GM12878 (cell line): ENCODE measurements at regions not wholly inside any gene's neighbourhood (a gene's known extent, or its start where the extent isn't known, plus 50 kb on each side); places are given as distances from the start of the nearest gene placed in this dataset.

Source experiments
- ATAC-seq: fragments of 200-7000 bp; cut with Tn5 transposase; 3 replicates; pipeline ENCODE4 v1.9.1; 2020; ENCODE audit warnings: mild to moderate bottlenecking, moderate library complexity
- BruUV-seq: library from RNA; stranded (reverse); fragments of 400-500 nt; replicated peaks from 2 replicates; lab custom pipeline; 2021; lab: Mats Ljungman, UMichigan
- CTCF ChIA-PET: fragments of 300-600 bp; sonication (Branson Sonifier 250); formaldehyde crosslinking; extraction: SDS; loops from one replicate; lab custom pipeline; 2021; ENCODE audit warnings: inconsistent platforms; lab: Yijun Ruan, JAX
- POLR2A ChIA-PET: fragments of 350-600 bp; formaldehyde crosslinking; extraction: SDS; loops from one replicate; lab custom pipeline; 2021; ENCODE audit warnings: inconsistent platforms; lab: Charles Lee
- RAD21 ChIA-PET: fragments of 300-600 bp; sonication (Branson Sonifier 250); formaldehyde crosslinking; loops from one replicate; lab custom pipeline; 2023; ENCODE audit warnings: antibody characterized with exemption; ENCODE audit not compliant: unreplicated experiment; lab: Charles Lee
- SMC1A ChIA-PET: fragments of 300-600 bp; sonication (Branson Sonifier 250); formaldehyde crosslinking; loops from one replicate; lab custom pipeline; 2023; ENCODE audit not compliant: unreplicated experiment, uncharacterized antibody; lab: Charles Lee
- DNase-seq: peaks from one replicate; pipeline ENCODE4 v3.0.0-alpha.2; 2011; ENCODE audit warnings: low read depth, low spot score
- FAIRE-seq: peaks from 3 replicates; lab custom pipeline; 2011; peaks lifted over from hg19 to GRCh38; lab: Jason Lieb, UNC
- H2AFZ ChIP-seq: 2 replicates; pipeline ENCODE4 v1.6.0; 2011; ENCODE audit warnings: low read depth, low read length, control low read depth; ENCODE audit not compliant: control insufficient read depth
- H3K27ac ChIP-seq: 2 replicates; pipeline ENCODE4 v1.5.1; 2011; ENCODE audit warnings: control low read depth; ENCODE audit not compliant: control insufficient read depth, insufficient read depth
- H3K27me3 ChIP-seq, 2 experiments: replicated peaks in 1 of 2; 2 replicates each; pipeline versions ENCODE4 v1.6.0 to v1.6.1; 2011; ENCODE audit warnings: low read length in 1 of 2; ENCODE audit not compliant: control insufficient read depth in 2 of 2, insufficient read depth in 2 of 2
- H3K36me3 ChIP-seq, 2 experiments: 2 replicates each; pipeline ENCODE4 v1.5.1; 2011; ENCODE audit warnings: low read length in 1 of 2; ENCODE audit not compliant: control insufficient read depth in 2 of 2, insufficient read depth in 2 of 2
- H3K4me1 ChIP-seq: 2 replicates; pipeline ENCODE4 v1.6.1; 2011; ENCODE audit warnings: mild to moderate bottlenecking, low read length, moderate library complexity, mixed read lengths; ENCODE audit not compliant: control insufficient read depth, insufficient read depth
- H3K4me2 ChIP-seq: 2 replicates; pipeline ENCODE4 v1.6.0; 2011; ENCODE audit warnings: control low read depth; ENCODE audit not compliant: control insufficient read depth, insufficient read depth
- H3K4me3 ChIP-seq: fragments of 200-600 bp; sonication (generic); 2 replicates; pipeline ENCODE4 v1.5.1; 2016
- H3K79me2 ChIP-seq: 2 replicates; pipeline ENCODE4 v1.6.0; 2011; ENCODE audit warnings: low read length; ENCODE audit not compliant: control insufficient read depth, insufficient read depth
- H3K9ac ChIP-seq: 2 replicates; pipeline ENCODE4 v1.8.0; 2011; ENCODE audit warnings: low read length, control low read depth, mixed read lengths; ENCODE audit not compliant: control insufficient read depth, insufficient read depth
- H3K9me3 ChIP-seq: replicated peaks from 3 replicates; pipeline ENCODE4 v1.5.1; 2011; ENCODE audit warnings: mild to moderate bottlenecking, low read length; ENCODE audit not compliant: control insufficient read depth, insufficient read depth
- H4K20me1 ChIP-seq: 2 replicates; pipeline ENCODE4 v1.6.0; 2011; ENCODE audit not compliant: control insufficient read depth, insufficient read depth
- CBX5 ChIP-seq: sonication (generic); IDR thresholded peaks from 2 replicates; pipeline ENCODE4 v1.6.1; 2016; ENCODE audit warnings: low read depth, moderate library complexity, mild to moderate bottlenecking, inconsistent platforms
- EED ChIP-seq: sonication (generic); IDR thresholded peaks from 2 replicates; pipeline ENCODE4 v1.6.1; 2016; ENCODE audit warnings: antibody characterized with exemption, low read depth
- FOS ChIP-seq: IDR thresholded peaks from 3 replicates; pipeline ENCODE4 v1.6.1; 2011; ENCODE audit warnings: borderline replicate concordance; ENCODE audit not compliant: insufficient read length; ENCODE audit errors: extremely low read depth
- NR2C1 ChIP-seq: fragments of 450-650 bp; IDR thresholded peaks from 2 replicates; pipeline ENCODE4 v1.6.1; 2017; ENCODE audit warnings: antibody characterized with exemption, mild to moderate bottlenecking, moderate library complexity
- SREBF1 ChIP-seq: IDR thresholded peaks from 2 replicates; pipeline ENCODE4 v1.6.1; 2012; ENCODE audit warnings: mild to moderate bottlenecking, low read length
- SRF ChIP-seq, 2 experiments: IDR thresholded peaks; 2 replicates each; pipeline ENCODE4 v1.6.1; 2011; ENCODE audit warnings: low read depth in 2 of 2, low read length in 2 of 2, mild to moderate bottlenecking in 1 of 2, moderate library complexity in 1 of 2
- TAF1 ChIP-seq: IDR thresholded peaks from 2 replicates; pipeline ENCODE4 v1.6.1; 2011; ENCODE audit warnings: mild to moderate bottlenecking, low read depth, low read length, borderline replicate concordance
- WGBS: methylation state at CpG from one replicate; pipeline ENCODE4 v1.1.6; 2016; ENCODE audit warnings: low lambda C conversion rate; ENCODE audit not compliant: insufficient replicate concordance, insufficient coverage; ENCODE audit errors: missing lambda C conversion rate; 5-methylcytosine and 5-hydroxymethylcytosine counted together
- in situ Hi-C: fragments of 300-500 bp; cut with MboI; formaldehyde crosslinking; loops from 9 replicates; pipeline ENCODE4 v1.14.3; 2018; ENCODE audit warnings: mixed read lengths
- intact Hi-C: fragments of 100-400 bp; cut with micrococcal nuclease; formaldehyde crosslinking; loops from one replicate; pipeline ENCODE4 v1.14.2; 2022; ENCODE audit not compliant: unreplicated experiment
- TF ChIP-seq, protein P1 (sequence below), 3 experiments: IDR thresholded peaks in 2 of 3; conservative IDR thresholded peaks in 1 of 3; 2 replicates each; pipeline ENCODE4 v1.5.1; 2011; ENCODE audit warnings: low read depth in 3 of 3, low read length in 3 of 3, mild to moderate bottlenecking in 3 of 3, control low read depth in 2 of 3, moderate library complexity in 2 of 3, inconsistent platforms in 1 of 3, mixed read lengths in 1 of 3; ENCODE audit not compliant: control insufficient read depth in 2 of 3, insufficient read depth in 1 of 3; ENCODE audit errors: extremely low read depth in 1 of 3
- TF ChIP-seq, protein P2 (sequence below): fragments of 450-650 bp; formaldehyde crosslinking; IDR thresholded peaks from 2 replicates; pipeline ENCODE4 v1.4.0; 2022; ENCODE audit warnings: mild to moderate bottlenecking, moderate library complexity
- TF ChIP-seq, protein P3 (sequence below): fragments of 450-650 bp; conservative IDR thresholded peaks from 2 replicates; pipeline ENCODE4 v1.6.1; 2017; ENCODE audit warnings: mild to moderate bottlenecking, moderate library complexity
- TF ChIP-seq, protein P4 (sequence below): IDR thresholded peaks from 2 replicates; pipeline ENCODE4 v1.6.1; 2011; ENCODE audit warnings: borderline replicate concordance, low read depth, mild to moderate bottlenecking, moderate library complexity, low read length; ENCODE audit not compliant: insufficient read depth, poor library complexity, severe bottlenecking
- TF ChIP-seq, protein P5 (sequence below): fragments of 450-650 bp; IDR thresholded peaks from 2 replicates; pipeline ENCODE4 v1.6.1; 2017; ENCODE audit warnings: borderline replicate concordance

DNA sequence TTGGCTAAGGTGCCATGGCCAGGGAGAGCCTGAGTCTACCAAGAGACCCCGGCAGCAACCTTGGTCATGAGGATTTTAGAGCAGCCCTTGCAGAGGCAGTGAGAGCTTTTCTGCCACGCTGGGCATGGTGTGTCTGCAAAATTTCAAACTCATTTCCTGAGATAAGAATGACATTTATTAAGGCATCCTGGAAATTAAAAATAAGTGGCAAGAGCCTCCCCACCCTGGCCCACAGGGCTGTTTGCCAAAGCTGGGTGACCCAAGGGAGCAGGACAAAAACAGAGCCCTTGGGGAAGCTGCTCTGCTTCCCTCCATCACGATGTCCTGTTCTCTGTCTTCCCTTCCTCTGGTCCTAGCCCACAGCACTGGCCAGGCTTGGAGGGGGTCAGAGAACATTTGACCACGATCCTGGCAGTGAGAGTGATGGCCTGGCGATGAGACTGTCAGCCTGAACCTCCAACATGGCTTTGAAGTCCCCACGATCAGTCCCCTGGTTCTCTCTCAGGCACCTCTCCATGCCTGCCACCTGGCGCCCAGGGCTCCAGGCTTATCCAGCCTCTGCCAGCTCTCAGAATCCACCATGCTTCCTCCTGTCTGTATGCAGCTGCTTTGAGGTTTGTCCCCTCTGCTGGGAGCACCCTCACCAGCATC lies 68.9 kb upstream of the RMDN2 start:
- Histone ChIP-seq H4K20me1 (no peaks in the 10 kb centered on the region), H2AFZ (no peak overlapping the region), H3K4me1 (peaks cover 27% of the 10 kb centered on the region), H3K27me3 (no peaks in the 10 kb centered on the region), H3K9me3 (no peaks in the 10 kb centered on the region; the same call in 2 of the 3 replicates), H3K36me3 (no peaks in the 10 kb centered on the region), H3K27ac (no peak overlapping the region), H3K79me2 (no peaks in the 10 kb centered on the region), H3K9ac (no peak overlapping the region), H3K4me3 (no peak overlapping the region), H3K4me2 (no peak overlapping the region)
- intact Hi-C loops, result no loop called here
- ChIA-PET POLR2A (interaction anchor here (0.6 to 6.5 kb wide), 3 partner anchors 10 to 20 kb away, joined by 3 to 61 read pairs (median 17); no protein-coding TSS in a partner anchor), CTCF (interaction anchor here (1.1 to 10.9 kb wide), 2 partner anchors 13 to 19 kb away, joined by 3 to 176 read pairs; no protein-coding TSS in a partner anchor), RAD21 (interaction anchor here (0.5 to 8.9 kb wide), 4 partner anchors 16 to 442 kb away, joined by 3 to 215 read pairs (median 4); no protein-coding TSS in a partner anchor), SMC1A (interaction anchor here (8.5 to 10.3 kb wide), 2 partner anchors 11 to 19 kb away, joined by 64 to 244 read pairs; no protein-coding TSS in a partner anchor)
- in situ Hi-C loops, result no loop called here
- ATAC-seq, result no peak
- WGBS, result 28% methylated on average over 7 of the region's 7 CpGs
- DNase-seq, result no peak
- FAIRE-seq, result no peak
- BruUV-seq, result no TSS peak
- TF ChIP-seq, protein P1, sequence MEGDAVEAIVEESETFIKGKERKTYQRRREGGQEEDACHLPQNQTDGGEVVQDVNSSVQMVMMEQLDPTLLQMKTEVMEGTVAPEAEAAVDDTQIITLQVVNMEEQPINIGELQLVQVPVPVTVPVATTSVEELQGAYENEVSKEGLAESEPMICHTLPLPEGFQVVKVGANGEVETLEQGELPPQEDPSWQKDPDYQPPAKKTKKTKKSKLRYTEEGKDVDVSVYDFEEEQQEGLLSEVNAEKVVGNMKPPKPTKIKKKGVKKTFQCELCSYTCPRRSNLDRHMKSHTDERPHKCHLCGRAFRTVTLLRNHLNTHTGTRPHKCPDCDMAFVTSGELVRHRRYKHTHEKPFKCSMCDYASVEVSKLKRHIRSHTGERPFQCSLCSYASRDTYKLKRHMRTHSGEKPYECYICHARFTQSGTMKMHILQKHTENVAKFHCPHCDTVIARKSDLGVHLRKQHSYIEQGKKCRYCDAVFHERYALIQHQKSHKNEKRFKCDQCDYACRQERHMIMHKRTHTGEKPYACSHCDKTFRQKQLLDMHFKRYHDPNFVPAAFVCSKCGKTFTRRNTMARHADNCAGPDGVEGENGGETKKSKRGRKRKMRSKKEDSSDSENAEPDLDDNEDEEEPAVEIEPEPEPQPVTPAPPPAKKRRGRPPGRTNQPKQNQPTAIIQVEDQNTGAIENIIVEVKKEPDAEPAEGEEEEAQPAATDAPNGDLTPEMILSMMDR (IDR thresholded peaks at IDR 0.05 in 2 of 3, conservative IDR thresholded peaks at IDR 0.05 in 1 of 3; ENCODE audit: control insufficient read depth in 2 of 3, extremely low read depth in 1 of 3, insufficient read depth in 1 of 3, low read depth in 3 of 3, low read length in 3 of 3), result no peak
- no peak for TF ChIP-seq FOS
- TF ChIP-seq, protein P2, sequence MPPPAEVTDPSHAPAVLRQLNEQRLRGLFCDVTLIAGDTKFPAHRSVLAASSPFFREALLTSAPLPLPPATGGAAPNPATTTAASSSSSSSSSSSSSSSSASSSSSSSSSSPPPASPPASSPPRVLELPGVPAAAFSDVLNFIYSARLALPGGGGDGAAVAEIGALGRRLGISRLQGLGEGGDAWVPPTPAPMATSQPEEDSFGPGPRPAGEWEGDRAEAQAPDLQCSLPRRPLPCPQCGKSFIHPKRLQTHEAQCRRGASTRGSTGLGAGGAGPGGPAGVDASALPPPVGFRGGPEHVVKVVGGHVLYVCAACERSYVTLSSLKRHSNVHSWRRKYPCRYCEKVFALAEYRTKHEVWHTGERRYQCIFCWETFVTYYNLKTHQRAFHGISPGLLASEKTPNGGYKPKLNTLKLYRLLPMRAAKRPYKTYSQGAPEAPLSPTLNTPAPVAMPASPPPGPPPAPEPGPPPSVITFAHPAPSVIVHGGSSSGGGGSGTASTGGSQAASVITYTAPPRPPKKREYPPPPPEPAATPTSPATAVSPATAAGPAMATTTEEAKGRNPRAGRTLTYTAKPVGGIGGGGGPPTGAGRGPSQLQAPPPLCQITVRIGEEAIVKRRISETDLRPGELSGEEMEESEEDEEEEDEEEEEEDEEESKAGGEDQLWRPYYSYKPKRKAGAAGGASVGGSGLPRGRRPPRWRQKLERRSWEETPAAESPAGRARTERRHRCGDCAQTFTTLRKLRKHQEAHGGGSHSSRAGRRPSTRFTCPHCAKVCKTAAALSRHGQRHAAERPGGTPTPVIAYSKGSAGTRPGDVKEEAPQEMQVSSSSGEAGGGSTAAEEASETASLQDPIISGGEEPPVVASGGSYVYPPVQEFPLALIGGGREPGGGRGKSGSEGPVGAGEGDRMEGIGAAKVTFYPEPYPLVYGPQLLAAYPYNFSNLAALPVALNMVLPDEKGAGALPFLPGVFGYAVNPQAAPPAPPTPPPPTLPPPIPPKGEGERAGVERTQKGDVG (CRISPR knock-in tag), result no peak
- no peak for TF ChIP-seq SRF (IDR thresholded peaks at IDR 0.05; ENCODE audit: low read depth in 2 of 2, low read length in 2 of 2)
- no peak for TF ChIP-seq NR2C1
- TF ChIP-seq EED, result no peak
- TF ChIP-seq SREBF1, result no peak
- TF ChIP-seq TAF1, result no peak
- TF ChIP-seq, protein P3, sequence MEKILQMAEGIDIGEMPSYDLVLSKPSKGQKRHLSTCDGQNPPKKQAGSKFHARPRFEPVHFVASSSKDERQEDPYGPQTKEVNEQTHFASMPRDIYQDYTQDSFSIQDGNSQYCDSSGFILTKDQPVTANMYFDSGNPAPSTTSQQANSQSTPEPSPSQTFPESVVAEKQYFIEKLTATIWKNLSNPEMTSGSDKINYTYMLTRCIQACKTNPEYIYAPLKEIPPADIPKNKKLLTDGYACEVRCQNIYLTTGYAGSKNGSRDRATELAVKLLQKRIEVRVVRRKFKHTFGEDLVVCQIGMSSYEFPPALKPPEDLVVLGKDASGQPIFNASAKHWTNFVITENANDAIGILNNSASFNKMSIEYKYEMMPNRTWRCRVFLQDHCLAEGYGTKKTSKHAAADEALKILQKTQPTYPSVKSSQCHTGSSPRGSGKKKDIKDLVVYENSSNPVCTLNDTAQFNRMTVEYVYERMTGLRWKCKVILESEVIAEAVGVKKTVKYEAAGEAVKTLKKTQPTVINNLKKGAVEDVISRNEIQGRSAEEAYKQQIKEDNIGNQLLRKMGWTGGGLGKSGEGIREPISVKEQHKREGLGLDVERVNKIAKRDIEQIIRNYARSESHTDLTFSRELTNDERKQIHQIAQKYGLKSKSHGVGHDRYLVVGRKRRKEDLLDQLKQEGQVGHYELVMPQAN, result no peak
- TF ChIP-seq, protein P4, sequence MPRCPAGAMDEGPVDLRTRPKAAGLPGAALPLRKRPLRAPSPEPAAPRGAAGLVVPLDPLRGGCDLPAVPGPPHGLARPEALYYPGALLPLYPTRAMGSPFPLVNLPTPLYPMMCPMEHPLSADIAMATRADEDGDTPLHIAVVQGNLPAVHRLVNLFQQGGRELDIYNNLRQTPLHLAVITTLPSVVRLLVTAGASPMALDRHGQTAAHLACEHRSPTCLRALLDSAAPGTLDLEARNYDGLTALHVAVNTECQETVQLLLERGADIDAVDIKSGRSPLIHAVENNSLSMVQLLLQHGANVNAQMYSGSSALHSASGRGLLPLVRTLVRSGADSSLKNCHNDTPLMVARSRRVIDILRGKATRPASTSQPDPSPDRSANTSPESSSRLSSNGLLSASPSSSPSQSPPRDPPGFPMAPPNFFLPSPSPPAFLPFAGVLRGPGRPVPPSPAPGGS, result no peak
- TF ChIP-seq, protein P5, sequence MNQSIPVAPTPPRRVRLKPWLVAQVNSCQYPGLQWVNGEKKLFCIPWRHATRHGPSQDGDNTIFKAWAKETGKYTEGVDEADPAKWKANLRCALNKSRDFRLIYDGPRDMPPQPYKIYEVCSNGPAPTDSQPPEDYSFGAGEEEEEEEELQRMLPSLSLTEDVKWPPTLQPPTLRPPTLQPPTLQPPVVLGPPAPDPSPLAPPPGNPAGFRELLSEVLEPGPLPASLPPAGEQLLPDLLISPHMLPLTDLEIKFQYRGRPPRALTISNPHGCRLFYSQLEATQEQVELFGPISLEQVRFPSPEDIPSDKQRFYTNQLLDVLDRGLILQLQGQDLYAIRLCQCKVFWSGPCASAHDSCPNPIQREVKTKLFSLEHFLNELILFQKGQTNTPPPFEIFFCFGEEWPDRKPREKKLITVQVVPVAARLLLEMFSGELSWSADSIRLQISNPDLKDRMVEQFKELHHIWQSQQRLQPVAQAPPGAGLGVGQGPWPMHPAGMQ, result no peak
- no peak for TF ChIP-seq CBX5
